Activated CD8-positive, alpha-beta T cell treated with anti-CD3 and anti-CD28 coated beads, Interleukin-2, amount 10 ng/mL, durations not matched to agents 7 days and 5 days (primary cell): ENCODE measurements at regions not wholly inside any gene's neighbourhood (a gene's known extent, or its start where the extent isn't known, plus 50 kb on each side); places are given as distances from the start of the nearest gene placed in this dataset.

ENCODE experiments used
- ATAC-seq: fragments of 150-1000 bp; cut with Tn5 transposase; one replicate; pipeline ENCODE4 v1.10.0; 2021; ENCODE audit warnings: moderate library complexity
- CTCF ChIA-PET: fragments of 350-600 bp; sonication (Branson Sonifier 250); formaldehyde crosslinking; loops from one replicate; lab custom pipeline; 2021; ENCODE audit warnings: antibody characterized with exemption; lab: Charles Lee
- POLR2A ChIA-PET: fragments of 350-600 bp; sonication (Branson Sonifier 250); formaldehyde crosslinking; loops from one replicate; lab custom pipeline; 2021; ENCODE audit warnings: antibody characterized with exemption; lab: Charles Lee
- DNase-seq: peaks from one replicate; pipeline ENCODE4 v3.0.0-alpha.2; 2020
- H3K27ac Mint-ChIP-seq: one replicate; pipeline ENCODE4 v1.8.0; 2021; ENCODE audit warnings: mild to moderate bottlenecking, mixed read lengths
- H3K27me3 Mint-ChIP-seq: one replicate; pipeline ENCODE4 v1.8.0; 2021; ENCODE audit warnings: low read depth, mixed read lengths
- H3K36me3 Mint-ChIP-seq: one replicate; pipeline ENCODE4 v1.8.0; 2021; ENCODE audit warnings: low read depth, mixed read lengths
- H3K4me1 Mint-ChIP-seq: one replicate; pipeline ENCODE4 v1.8.0; 2021; ENCODE audit warnings: low read depth, mixed read lengths
- H3K4me3 Mint-ChIP-seq: one replicate; pipeline ENCODE4 v1.8.0; 2021; ENCODE audit warnings: mild to moderate bottlenecking, mixed read lengths
- H3K9me3 Mint-ChIP-seq: one replicate; pipeline ENCODE4 v1.8.0; 2022; ENCODE audit warnings: mixed read lengths; ENCODE audit not compliant: insufficient read depth

DNA sequence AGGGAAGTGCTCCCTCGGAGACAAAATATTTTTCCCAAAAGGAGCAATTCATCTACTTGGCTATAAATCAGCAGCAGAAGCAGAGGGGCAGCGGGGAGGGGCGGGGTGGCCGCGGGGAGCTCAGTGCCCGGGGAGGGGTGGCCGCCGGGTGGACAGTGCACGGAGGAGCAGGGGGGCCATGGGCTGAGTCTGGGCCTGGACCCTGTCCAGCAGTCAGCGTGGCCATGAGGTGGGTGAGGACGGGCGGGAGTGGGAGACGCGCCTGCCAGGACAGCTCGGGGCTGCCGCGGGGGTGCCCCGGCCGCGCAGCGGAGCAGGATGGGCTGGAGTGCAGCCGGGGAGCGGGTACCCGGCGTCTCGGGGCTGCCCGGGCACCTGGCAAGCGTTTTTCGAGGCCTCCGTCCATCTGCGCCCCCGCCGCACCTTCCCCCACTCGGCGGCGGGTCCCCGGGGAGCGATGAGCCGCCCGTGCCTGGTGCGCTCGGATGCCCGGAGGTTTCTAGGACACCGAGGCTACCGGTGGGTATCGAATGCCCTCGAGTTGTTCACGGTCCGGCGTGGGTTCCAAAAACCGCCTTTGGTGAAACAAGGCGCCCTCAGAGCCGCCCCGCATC is 229.5 kb downstream of the THBS2 start:
- Mint-ChIP-seq H3K4me3 (no peak overlapping the region), H3K9me3 (no peaks in the 10 kb centered on the region), H3K27ac (no peak overlapping the region), H3K36me3 (no peaks in the 10 kb centered on the region), H3K4me1 (no peaks in the 10 kb centered on the region), H3K27me3 (no peaks in the 10 kb centered on the region)
- ATAC-seq (no peak), DNase-seq (no peak)
- POLR2A ChIA-PET, result no interaction called here
- CTCF ChIA-PET, result no interaction called here

DNA sequence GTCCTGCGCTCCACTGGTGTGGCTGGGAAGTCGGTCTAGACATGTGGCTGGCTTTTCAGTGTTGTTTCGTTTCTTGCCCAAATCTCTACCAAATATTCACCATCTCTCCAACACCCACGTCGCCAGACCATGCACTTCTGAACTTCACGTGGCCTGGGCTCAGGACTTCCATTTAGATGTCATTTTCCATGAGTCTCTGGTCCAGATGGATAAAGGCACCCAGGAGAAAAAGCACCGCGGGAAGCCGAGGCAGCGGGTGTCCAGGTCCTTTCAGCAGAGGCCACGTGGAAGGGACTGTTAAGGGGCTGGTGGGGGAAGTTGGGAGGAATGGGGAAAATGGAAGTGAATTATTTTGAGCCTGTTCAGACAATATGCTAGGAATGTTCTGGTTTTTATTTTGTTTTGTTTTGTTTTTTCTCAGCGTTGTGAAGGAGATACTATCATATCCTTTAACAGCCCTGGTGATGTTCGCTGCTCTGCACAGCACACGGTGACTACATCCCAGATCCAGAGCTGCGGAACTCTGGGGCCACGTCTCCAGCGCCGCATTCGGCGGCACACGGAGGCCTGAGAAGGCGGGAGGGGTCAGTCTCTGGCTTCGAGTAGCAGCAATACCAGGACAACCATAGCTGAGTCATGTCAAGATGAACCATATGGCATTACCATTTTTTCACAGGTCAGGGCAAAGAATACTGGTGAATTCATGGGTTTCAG is 230.3 kb downstream of the THBS2 start:
- no peaks in the 10 kb centered on the region for H3K36me3 Mint-ChIP-seq
- POLR2A ChIA-PET, result no interaction called here
- ATAC-seq, result no peak
- no peak for DNase-seq
- no peaks in the 10 kb centered on the region for H3K4me1 Mint-ChIP-seq
- no peaks in the 10 kb centered on the region for H3K9me3 Mint-ChIP-seq
- no peaks in the 10 kb centered on the region for H3K27me3 Mint-ChIP-seq
- H3K27ac Mint-ChIP-seq, result no peak overlapping the region
- CTCF ChIA-PET, result no interaction called here
- H3K4me3 Mint-ChIP-seq, result no peak overlapping the region

DNA sequence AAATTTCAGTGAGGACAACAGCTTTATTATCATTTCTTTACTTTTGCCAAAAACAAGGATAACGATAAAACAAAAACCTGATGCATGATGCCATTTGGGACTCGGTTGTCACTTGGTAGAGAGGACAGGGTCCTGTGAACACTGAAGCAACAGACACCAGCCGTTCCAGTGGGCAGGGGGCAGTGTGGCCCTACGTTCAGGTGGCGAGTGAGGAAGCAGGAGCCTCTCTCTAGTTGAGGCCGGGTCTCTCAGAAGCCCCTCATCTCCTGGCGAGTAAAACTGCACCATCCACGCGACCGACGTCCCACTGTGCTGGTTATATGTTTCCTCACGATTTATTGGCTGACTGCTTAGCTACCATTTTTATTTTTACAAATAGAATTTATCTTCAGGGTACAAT is 231.6 kb downstream of the THBS2 start:
- Mint-ChIP-seq H3K4me3 (no peak overlapping the region), H3K27me3 (no peaks in the 10 kb centered on the region), H3K4me1 (no peaks in the 10 kb centered on the region), H3K9me3 (peaks cover 3% of the 10 kb centered on the region), H3K27ac (no peak overlapping the region), H3K36me3 (no peaks in the 10 kb centered on the region)
- ATAC-seq (no peak), DNase-seq (no peak)
- POLR2A ChIA-PET, result no interaction called here
- CTCF ChIA-PET, result no interaction called here

DNA sequence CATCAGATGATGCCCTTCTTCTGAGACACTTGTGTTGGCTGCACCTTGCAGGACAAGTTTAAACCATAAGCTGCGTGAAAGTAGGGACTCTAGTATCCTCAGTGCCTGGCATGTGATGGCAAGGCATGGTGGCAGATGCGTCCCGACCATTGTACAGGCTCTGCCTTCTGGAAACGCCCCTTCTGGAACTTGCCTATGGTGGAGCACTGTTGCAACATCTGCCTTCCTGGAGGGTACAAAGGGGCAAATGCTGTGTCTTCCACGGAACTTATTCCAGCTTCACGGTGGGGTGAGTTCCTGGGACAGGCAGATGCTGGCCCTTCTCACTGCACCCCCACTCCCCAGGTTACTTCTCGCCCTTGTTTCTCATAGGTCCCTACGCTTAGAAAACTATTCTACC is 232.8 kb downstream of the THBS2 start:
- H3K27ac Mint-ChIP-seq, result no peak overlapping the region
- no peaks in the 10 kb centered on the region for H3K4me1 Mint-ChIP-seq
- POLR2A ChIA-PET, result no interaction called here
- CTCF ChIA-PET, result no interaction called here
- no peaks in the 10 kb centered on the region for H3K27me3 Mint-ChIP-seq
- ATAC-seq, result no peak
- DNase-seq, result no peak
- no peaks in the 10 kb centered on the region for H3K36me3 Mint-ChIP-seq
- H3K4me3 Mint-ChIP-seq, result no peak overlapping the region
- peaks cover 7% of the 10 kb centered on the region for H3K9me3 Mint-ChIP-seq

DNA sequence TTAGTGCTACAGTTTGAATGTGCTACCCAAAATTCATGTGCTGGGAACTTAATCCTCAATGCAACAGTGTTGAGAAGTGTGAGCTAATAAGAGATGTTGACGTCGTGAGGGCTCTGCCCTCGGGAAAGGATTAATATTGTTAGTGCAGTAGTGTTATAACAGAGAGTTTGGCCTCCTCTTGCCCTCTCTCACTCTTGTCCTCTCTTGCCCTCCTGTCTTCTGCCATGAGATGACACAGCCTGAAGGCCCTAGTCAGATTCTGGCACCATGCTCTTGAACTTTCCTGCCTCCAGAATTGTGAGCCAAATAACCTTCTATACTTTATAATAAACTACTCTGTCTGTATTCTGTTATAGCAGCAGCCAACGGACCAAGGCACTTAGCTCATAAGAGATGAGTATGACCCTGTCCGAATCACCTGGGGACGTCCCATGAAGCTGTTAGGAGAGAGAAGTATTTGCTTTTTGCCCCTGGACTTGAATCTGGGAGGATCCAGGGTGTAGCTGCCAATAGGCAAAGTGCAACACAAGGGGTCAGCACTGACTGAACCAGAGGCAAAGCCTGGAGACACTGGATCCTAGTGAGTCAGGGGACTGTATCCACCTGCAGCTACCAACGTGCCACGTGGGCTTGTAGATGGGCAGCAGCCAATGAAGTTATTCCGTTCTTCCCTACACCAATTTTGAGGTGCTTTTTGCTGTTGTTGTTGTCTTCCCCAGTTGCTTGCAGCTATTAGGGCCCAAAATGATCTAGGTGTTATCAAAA is 233.7 kb downstream of the THBS2 start:
- Mint-ChIP-seq H3K4me3 (no peak overlapping the region), H3K27ac (no peak overlapping the region), H3K27me3 (peaks cover 2% of the 10 kb centered on the region), H3K4me1 (no peaks in the 10 kb centered on the region), H3K36me3 (no peaks in the 10 kb centered on the region), H3K9me3 (peaks cover 7% of the 10 kb centered on the region)
- DNase-seq (no peak), ATAC-seq (no peak)
- ChIA-PET POLR2A (no interaction called here), CTCF (interaction anchor here (1.0 kb wide), 1 partner anchor 12 kb away, joined by 3 read pairs; no protein-coding TSS in a partner anchor)

DNA sequence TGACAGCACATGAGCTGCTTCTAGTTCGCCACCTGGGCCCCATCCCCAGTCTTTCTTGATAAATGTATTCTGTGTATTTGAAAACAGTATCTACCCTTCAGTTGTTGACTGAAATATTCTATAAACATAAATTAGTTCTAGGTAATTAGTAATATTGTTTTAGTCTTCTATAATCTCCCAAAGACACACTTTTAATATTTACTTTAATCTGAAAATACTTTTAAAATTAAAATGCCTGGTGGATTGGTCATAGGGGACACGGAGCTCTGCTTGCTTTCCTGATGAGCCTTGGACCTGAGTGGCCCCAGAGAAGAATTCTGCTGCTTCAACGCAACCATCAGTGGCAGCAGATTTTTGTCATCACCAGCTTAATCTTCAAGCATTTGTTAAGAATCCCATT is 234.5 kb downstream of the THBS2 start:
- ChIA-PET POLR2A (no interaction called here), CTCF (interaction anchor here (0.5 to 1.0 kb wide), 2 partner anchors 11 to 13 kb away, joined by 3 read pairs; no protein-coding TSS in a partner anchor)
- Mint-ChIP-seq H3K27me3 (peaks cover 4% of the 10 kb centered on the region), H3K9me3 (peaks cover 7% of the 10 kb centered on the region), H3K4me1 (no peaks in the 10 kb centered on the region), H3K4me3 (no peak overlapping the region), H3K36me3 (no peaks in the 10 kb centered on the region), H3K27ac (no peak overlapping the region)
- no peak for ATAC-seq
- no peak for DNase-seq

DNA sequence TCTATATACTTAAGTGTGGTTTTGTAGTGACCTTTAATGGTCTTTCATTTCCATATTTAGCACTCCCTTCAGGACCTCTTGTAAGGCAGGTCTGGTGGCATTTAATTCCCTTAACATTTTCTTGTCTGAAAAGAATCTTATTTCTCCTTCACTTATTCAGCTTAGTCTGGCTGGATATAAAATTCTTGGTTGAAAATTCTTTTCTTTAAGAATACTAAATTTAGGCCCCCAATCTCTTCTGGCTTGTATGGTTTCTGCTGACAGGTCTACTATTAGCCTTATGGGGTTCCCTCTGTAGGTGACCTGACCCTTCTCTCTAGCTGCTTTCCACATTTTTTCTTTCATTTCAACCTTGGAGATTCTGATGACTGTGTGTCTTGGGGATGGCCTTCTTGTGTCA is 236.9 kb downstream of the THBS2 start:
- Mint-ChIP-seq H3K36me3 (no peaks in the 10 kb centered on the region), H3K4me3 (no peak overlapping the region), H3K9me3 (peaks cover 7% of the 10 kb centered on the region), H3K27ac (no peak overlapping the region), H3K4me1 (no peaks in the 10 kb centered on the region), H3K27me3 (peaks cover 7% of the 10 kb centered on the region)
- ChIA-PET CTCF (no interaction called here), POLR2A (no interaction called here)
- no peak for ATAC-seq
- DNase-seq, result no peak

DNA sequence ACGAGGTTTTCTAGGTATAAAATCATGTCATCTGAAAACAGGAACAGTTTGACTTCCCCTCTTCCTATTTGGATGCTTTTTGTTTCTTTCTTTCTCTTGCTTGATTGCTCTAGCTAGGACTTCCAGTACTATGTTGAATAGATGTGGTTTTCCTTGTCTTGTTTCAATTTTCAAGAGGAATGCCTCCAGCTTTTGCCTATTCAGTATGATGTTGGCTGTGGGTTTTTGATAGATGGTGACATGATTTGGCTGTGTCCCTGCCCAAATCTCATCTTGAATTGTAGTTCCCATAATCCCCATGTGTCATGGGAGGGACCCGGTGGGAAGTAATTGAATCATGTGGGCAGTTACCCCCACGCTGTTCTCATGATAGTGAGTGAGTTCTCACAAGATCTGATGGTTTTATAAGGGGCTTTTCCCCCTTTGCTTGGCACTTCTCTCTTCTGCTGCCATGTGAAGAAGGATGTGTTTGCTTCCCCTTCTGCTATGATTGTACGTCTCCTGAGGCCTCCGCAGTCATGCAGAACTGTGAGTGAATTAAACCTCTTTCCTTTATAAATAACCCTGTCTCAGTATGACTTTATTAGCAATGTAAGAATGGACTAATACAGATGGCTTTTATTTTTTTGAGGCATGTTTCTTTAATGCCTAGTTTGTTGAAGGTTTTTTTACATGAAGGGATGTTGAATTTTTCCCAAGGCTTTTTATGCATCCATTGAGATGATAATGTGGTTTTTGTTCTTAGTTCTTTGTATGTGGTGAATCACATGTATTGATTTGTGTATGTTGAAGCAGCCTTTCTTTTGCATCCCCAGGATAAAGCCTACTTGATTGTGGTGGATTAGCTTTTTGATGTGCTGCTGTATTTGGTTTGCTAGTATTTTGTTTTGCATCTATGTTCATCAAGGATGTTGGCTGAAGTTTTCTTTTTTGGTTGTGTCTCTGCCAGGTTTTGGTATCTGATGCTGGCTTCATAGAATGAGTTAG is 239.1 kb downstream of the THBS2 start:
- DNase-seq (no peak), ATAC-seq (no peak)
- ChIA-PET POLR2A (no interaction called here), CTCF (no interaction called here)
- no peaks in the 10 kb centered on the region for H3K36me3 Mint-ChIP-seq
- no peak overlapping the region for H3K4me3 Mint-ChIP-seq
- H3K9me3 Mint-ChIP-seq, result peaks cover 7% of the 10 kb centered on the region
- peaks cover 7% of the 10 kb centered on the region for H3K27me3 Mint-ChIP-seq
- no peak overlapping the region for H3K27ac Mint-ChIP-seq
- H3K4me1 Mint-ChIP-seq, result no peaks in the 10 kb centered on the region

DNA sequence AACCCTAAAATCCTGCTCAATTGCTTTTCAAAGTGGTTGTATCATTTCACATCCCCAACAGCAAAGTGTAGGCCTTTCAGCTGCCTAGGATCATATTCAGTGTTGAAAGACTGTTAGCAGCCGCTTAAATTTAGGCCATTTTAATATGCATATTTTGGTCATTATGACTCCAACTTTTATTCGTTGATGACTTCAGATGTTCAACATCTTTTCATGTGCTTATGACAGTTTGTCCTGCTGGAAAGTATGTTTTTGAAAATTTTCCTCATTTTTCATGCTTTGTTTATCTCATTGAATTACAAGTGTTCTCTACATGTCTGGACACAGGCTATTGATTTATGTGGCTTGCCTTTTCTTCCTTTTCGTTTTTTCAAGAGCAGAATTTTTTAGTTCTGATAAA is 244.0 kb downstream of the THBS2 start:
- ChIA-PET CTCF (no interaction called here), POLR2A (no interaction called here)
- no peaks in the 10 kb centered on the region for H3K4me1 Mint-ChIP-seq
- DNase-seq (no peak), ATAC-seq (no peak)
- no peak overlapping the region for H3K27ac Mint-ChIP-seq
- H3K4me3 Mint-ChIP-seq, result no peak overlapping the region
- H3K27me3 Mint-ChIP-seq, result peaks cover 5% of the 10 kb centered on the region
- no peaks in the 10 kb centered on the region for H3K36me3 Mint-ChIP-seq
- no peaks in the 10 kb centered on the region for H3K9me3 Mint-ChIP-seq

DNA sequence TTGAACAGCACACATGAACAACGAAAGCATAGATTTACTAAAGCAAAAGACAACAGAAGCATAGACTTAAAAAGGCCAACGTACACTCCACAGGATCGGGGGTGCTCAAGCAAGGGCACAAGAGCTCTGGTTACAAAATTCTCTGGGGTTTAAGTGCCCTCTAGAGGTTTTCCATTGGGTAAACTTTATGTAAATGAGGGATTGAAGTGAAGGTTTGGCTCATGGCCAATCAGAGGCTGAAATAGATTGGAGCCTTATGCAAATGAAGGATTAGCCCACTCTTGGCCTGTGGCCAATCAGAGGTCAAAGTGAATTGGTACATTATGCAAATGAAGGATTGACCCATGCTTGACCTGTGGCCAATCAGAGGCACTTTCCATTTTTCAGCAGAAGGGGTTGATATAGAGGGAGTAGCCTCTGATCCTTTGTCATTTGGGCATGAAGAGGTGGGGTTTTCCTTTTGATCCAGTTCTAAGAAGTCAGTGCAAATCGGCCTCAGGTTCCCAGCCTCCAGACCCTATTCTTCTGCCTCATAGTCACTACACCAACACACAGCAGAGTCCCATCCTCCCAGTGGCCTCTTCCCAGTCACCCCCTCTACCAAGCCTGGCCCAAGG is 244.9 kb downstream of the THBS2 start:
- Mint-ChIP-seq H3K27me3 (peaks cover 2% of the 10 kb centered on the region), H3K4me1 (no peaks in the 10 kb centered on the region)
- POLR2A ChIA-PET, result no interaction called here

DNA sequence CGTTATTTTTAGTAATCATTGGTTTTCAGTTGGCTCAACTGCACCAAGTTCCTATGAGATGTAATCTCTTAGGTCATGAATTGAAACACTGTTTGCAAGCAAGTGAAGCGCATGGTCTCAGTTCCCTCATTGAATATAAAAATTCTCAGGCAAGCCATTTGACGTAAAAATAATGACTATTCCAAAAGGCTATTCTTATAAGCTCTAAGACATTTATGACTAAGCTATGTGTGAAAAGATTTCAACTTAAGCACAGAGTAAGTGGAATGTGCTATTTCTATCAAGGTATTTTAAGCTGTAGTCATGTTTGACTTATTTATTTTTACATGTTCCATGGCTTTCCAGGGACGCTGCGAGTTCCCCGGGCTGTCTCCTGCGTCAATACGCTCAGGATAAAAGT is 248.5 kb downstream of the THBS2 start:
- peaks cover 5% of the 10 kb centered on the region for H3K27me3 Mint-ChIP-seq
- DNase-seq, result no peak
- ATAC-seq, result no peak
- H3K9me3 Mint-ChIP-seq, result no peaks in the 10 kb centered on the region
- ChIA-PET POLR2A (no interaction called here), CTCF (no interaction called here)
- H3K4me1 Mint-ChIP-seq, result no peaks in the 10 kb centered on the region
- no peak overlapping the region for H3K27ac Mint-ChIP-seq
- no peak overlapping the region for H3K4me3 Mint-ChIP-seq
- no peaks in the 10 kb centered on the region for H3K36me3 Mint-ChIP-seq

More for the DNA sequence above, 244.9 kb downstream of the THBS2 start:
- no peak for ATAC-seq
- no peak for DNase-seq
- Mint-ChIP-seq H3K9me3 (no peaks in the 10 kb centered on the region), H3K36me3 (no peaks in the 10 kb centered on the region), H3K4me3 (no peak overlapping the region), H3K27ac (no peak overlapping the region)
- CTCF ChIA-PET, result interaction anchor here (1.2 kb wide), 1 partner anchor 11 kb away, joined by 3 read pairs; no protein-coding TSS in a partner anchor
